ENCODE measurements at regions not wholly inside any gene's neighbourhood (a gene's known extent, or its start where the extent isn't known, plus 50 kb on each side); places are given as distances from the start of the nearest gene placed in this dataset.

DNA sequence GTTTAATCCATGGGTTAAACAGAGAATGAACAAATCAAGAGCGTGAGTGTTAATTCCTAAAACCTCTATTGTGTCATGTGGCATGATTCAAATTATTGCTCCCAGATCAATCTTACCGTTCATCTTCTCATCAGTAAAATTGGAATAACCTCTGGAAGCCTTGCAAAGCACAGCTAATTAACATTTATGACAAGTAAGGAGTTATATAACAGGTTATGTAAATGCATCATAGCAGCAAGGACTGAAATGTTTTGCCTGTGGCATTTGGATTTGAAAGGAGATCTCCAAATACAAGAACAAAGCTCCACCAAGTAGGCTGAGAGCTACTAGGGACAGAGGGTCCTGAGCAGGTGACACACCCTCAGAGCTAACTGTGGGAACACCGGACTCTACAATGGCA, 502.9 kb upstream of the CELF2 start:
- peaks cover 3% of the 10 kb centered on the region for H3K27me3 Mint-ChIP-seq
- H3K36me3 Mint-ChIP-seq (ENCODE audit: insufficient read depth): no peaks in the 10 kb centered on the region
- no peak for DNase-seq (ENCODE audit: low spot score, unreplicated experiment)
- TF ChIP-seq, protein P1, sequence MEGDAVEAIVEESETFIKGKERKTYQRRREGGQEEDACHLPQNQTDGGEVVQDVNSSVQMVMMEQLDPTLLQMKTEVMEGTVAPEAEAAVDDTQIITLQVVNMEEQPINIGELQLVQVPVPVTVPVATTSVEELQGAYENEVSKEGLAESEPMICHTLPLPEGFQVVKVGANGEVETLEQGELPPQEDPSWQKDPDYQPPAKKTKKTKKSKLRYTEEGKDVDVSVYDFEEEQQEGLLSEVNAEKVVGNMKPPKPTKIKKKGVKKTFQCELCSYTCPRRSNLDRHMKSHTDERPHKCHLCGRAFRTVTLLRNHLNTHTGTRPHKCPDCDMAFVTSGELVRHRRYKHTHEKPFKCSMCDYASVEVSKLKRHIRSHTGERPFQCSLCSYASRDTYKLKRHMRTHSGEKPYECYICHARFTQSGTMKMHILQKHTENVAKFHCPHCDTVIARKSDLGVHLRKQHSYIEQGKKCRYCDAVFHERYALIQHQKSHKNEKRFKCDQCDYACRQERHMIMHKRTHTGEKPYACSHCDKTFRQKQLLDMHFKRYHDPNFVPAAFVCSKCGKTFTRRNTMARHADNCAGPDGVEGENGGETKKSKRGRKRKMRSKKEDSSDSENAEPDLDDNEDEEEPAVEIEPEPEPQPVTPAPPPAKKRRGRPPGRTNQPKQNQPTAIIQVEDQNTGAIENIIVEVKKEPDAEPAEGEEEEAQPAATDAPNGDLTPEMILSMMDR (IDR thresholded peaks at IDR 0.05; ENCODE audit: unreplicated experiment): no peak
- no peak overlapping the region for H3K27ac Mint-ChIP-seq
- no peaks in the 10 kb centered on the region for H3K9me3 Mint-ChIP-seq (ENCODE audit: low read depth)
- H3K4me1 Mint-ChIP-seq (ENCODE audit: low read depth): no peaks in the 10 kb centered on the region
- no peak overlapping the region for H3K4me3 Mint-ChIP-seq (ENCODE audit: low read depth)

DNA sequence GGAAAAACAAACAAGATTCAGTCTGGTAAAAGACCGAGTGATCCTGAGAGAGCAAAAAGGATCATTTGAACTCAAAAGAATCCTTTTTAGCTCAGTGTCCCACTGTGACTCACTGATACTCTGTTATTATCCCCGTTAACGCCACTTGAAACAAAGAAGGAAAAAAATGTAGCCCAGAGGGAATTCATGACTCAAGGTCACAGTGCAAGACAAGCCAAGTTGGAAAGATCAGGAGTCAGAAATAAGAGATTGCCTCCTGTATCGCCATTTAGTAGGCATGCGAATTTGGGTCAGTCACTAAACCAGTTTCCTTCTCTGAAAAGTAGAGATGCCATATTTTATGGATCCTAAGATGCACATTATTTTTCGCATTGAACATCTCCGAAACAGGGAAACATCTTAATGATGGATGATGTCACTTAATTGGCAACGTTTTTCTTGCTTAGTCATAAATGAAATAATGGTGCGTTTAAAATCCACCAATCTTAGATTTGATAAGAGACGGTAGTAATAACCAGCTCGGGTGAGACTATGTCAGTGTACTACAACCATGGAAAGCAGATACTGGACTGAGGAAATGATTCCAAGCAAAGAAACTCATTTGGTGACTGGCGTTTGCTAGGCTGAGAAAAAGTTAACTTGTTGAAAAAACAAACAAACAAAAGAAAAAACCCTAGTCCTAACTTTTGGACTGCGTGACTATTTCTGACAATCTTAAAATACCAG, 502.0 kb upstream of the CELF2 start:
- Mint-ChIP-seq H3K4me3 (ENCODE audit: low read depth) (no peak overlapping the region), H3K27ac (no peak overlapping the region), H3K27me3 (peaks cover 8% of the 10 kb centered on the region), H3K9me3 (ENCODE audit: low read depth) (no peaks in the 10 kb centered on the region), H3K4me1 (ENCODE audit: low read depth) (no peaks in the 10 kb centered on the region), H3K36me3 (ENCODE audit: insufficient read depth) (no peaks in the 10 kb centered on the region)
- DNase-seq (ENCODE audit: low spot score, unreplicated experiment): no peak
- TF ChIP-seq, protein P1 (IDR thresholded peaks at IDR 0.05; ENCODE audit: unreplicated experiment): no peak

DNA sequence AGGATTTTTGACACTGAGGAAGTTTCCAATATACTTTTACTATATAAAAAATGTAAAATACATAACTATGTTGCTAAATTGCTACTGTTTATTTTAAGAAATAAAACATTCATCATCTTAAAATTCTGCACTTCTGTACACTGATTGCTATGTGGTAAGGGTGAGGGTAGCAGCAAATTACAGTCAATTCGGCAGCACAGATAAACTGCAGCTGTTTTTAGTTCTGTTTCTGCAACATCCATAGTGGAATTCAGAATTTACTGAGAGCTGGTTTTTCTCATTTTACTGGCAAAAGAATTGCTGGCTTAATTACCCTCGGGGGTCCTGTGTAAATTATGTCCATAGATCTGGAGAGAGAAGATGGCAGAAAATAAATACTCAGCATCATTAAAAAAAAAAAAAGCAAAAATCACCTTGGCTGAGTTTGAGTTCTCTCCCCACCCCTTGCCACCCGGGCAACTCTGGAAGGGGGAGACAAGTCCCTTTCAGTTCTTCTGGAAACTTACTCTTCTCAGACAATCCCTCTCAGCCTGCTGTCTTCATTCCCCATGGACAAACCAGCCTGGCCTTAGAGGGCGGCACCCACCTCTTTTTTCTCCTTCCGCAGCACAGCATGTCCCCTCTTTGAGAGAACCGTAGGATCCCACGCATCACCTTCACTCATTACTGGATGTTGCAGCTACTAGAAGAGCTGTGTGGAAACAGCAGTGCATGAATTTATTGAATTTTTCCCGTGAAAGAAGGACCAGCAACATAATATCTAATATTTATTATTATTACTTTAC, 501.1 kb upstream of the CELF2 start:
- Mint-ChIP-seq H3K4me3 (ENCODE audit: low read depth) (no peak overlapping the region), H3K9me3 (ENCODE audit: low read depth) (no peaks in the 10 kb centered on the region), H3K4me1 (ENCODE audit: low read depth) (no peaks in the 10 kb centered on the region), H3K36me3 (ENCODE audit: insufficient read depth) (no peaks in the 10 kb centered on the region), H3K27ac (no peak overlapping the region), H3K27me3 (peaks cover 10% of the 10 kb centered on the region)
- TF ChIP-seq, protein P1 (IDR thresholded peaks at IDR 0.05; ENCODE audit: unreplicated experiment): no peak
- DNase-seq (ENCODE audit: low spot score, unreplicated experiment): no peak

DNA sequence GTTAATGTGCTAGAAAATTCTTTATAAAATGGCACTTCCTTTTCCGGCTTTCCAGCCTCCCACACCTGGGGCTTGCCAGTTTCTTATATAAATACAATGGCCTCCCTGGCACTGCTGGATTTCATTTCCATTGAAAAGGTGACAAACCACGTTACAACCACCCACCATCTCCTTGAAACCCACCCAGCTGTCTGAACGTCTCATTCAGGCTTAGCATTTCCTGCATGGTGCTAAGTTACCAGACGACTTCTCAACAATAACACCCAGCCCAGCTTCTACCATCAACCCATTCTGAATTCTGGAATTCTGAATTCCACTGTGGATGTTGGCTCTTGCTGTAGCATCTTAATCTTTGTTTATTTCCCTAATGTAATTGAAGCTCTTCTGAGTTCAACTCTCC, 499.8 kb upstream of the CELF2 start:
- peaks cover 10% of the 10 kb centered on the region for H3K27me3 Mint-ChIP-seq
- H3K4me3 Mint-ChIP-seq (ENCODE audit: low read depth): no peak overlapping the region
- H3K36me3 Mint-ChIP-seq (ENCODE audit: insufficient read depth): no peaks in the 10 kb centered on the region
- no peaks in the 10 kb centered on the region for H3K9me3 Mint-ChIP-seq (ENCODE audit: low read depth)
- H3K4me1 Mint-ChIP-seq (ENCODE audit: low read depth): no peaks in the 10 kb centered on the region
- no peak for DNase-seq (ENCODE audit: low spot score, unreplicated experiment)
- no peak overlapping the region for H3K27ac Mint-ChIP-seq
- TF ChIP-seq, protein P1 (IDR thresholded peaks at IDR 0.05; ENCODE audit: unreplicated experiment): no peak

DNA sequence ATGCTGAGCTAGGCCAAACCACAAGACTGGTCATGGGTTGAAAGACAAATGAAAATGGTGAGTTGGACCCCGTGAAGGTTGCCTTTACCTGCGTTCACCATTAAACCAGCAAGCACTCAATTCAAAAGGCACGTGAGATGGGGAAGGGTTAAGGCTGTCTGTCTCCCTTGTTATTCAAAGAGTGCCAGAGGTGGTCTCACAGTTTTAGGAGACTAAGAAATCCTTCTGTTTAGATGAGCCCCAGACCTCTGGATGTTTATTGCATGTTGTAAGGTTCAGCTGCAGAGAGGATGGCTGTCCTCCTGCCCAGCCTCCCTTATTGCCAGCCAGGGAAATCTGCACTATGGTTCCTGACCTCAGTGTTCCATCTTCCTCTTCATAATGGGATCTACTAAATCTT, 498.0 kb upstream of the CELF2 start:
- H3K4me3 Mint-ChIP-seq (ENCODE audit: low read depth): no peak overlapping the region

More for the DNA sequence above, 498.0 kb upstream of the CELF2 start:
- H3K9me3 Mint-ChIP-seq (ENCODE audit: low read depth): no peaks in the 10 kb centered on the region
- no peak for DNase-seq (ENCODE audit: low spot score, unreplicated experiment)
- TF ChIP-seq, protein P1 (IDR thresholded peaks at IDR 0.05; ENCODE audit: unreplicated experiment): no peak
- H3K4me1 Mint-ChIP-seq (ENCODE audit: low read depth): no peaks in the 10 kb centered on the region
- peaks cover 7% of the 10 kb centered on the region for H3K27me3 Mint-ChIP-seq
- H3K27ac Mint-ChIP-seq: no peak overlapping the region
- H3K36me3 Mint-ChIP-seq (ENCODE audit: insufficient read depth): no peaks in the 10 kb centered on the region

Measured in progenitor cell of endocrine pancreas (in vitro differentiated cells).